ENCODE measurements at regions not wholly inside any gene's neighbourhood (a gene's known extent, or its start where the extent isn't known, plus 50 kb on each side); places are given as distances from the start of the nearest gene placed in this dataset.

- H3K27ac Mint-ChIP-seq, result no peak overlapping the region; the same call in 1 of the 2 replicates
- no peaks in the 10 kb centered on the region for H3K36me3 Mint-ChIP-seq (ENCODE audit: low read depth)
- no peaks in the 10 kb centered on the region for H3K9me3 Mint-ChIP-seq
- no peak overlapping the region for H3K4me3 Mint-ChIP-seq
- peaks cover 18% of the 10 kb centered on the region for H3K27me3 Mint-ChIP-seq (ENCODE audit: insufficient read depth)
- DNase-seq, result peak; percentile 64
- H3K4me1 Mint-ChIP-seq (ENCODE audit: low read depth), result peaks cover 46% of the 10 kb centered on the region
- no peak for TF ChIP-seq CTCF (IDR thresholded peaks at IDR 0.05)
Observed at GRCh38 chr17:13266606-13267005, 248.8 kb upstream of the ELAC2 start.

GRCh38 chr17:13265311-13265710, 247.5 kb upstream of the ELAC2 start:
- DNase-seq, result no peak
- H3K27ac Mint-ChIP-seq, result no peak overlapping the region
- H3K27me3 Mint-ChIP-seq (ENCODE audit: insufficient read depth), result peaks cover 19% of the 10 kb centered on the region
- no peak overlapping the region for H3K4me3 Mint-ChIP-seq
- TF ChIP-seq CTCF (IDR thresholded peaks at IDR 0.05), result no peak
- no peaks in the 10 kb centered on the region for H3K9me3 Mint-ChIP-seq
- H3K36me3 Mint-ChIP-seq (ENCODE audit: low read depth), result no peaks in the 10 kb centered on the region
- H3K4me1 Mint-ChIP-seq (ENCODE audit: low read depth), result peaks cover 46% of the 10 kb centered on the region

GRCh38 chr17:13263746-13264145, 245.9 kb upstream of the ELAC2 start:
- Mint-ChIP-seq H3K4me3 (no peak overlapping the region), H3K27me3 (ENCODE audit: insufficient read depth) (peaks cover 20% of the 10 kb centered on the region), H3K36me3 (ENCODE audit: low read depth) (no peaks in the 10 kb centered on the region), H3K27ac (no peak overlapping the region), H3K9me3 (no peaks in the 10 kb centered on the region), H3K4me1 (ENCODE audit: low read depth) (peaks cover 39% of the 10 kb centered on the region)
- no peak for TF ChIP-seq CTCF (IDR thresholded peaks at IDR 0.05)
- DNase-seq, result no peak

GRCh38 chr17:13256545-13256944, 238.7 kb upstream of the ELAC2 start:
- peaks cover 20% of the 10 kb centered on the region for H3K27me3 Mint-ChIP-seq (ENCODE audit: insufficient read depth)
- no peaks in the 10 kb centered on the region for H3K36me3 Mint-ChIP-seq (ENCODE audit: low read depth)
- H3K4me1 Mint-ChIP-seq (ENCODE audit: low read depth), result no peaks in the 10 kb centered on the region

GRCh38 chr17:13253733-13254410, 236.0 kb upstream of the ELAC2 start:
- no peaks in the 10 kb centered on the region for H3K9me3 Mint-ChIP-seq
- H3K27ac Mint-ChIP-seq, result no peak overlapping the region
- H3K27me3 Mint-ChIP-seq (ENCODE audit: insufficient read depth), result peaks cover 11% of the 10 kb centered on the region

More at GRCh38 chr17:13256545-13256944, 238.7 kb upstream of the ELAC2 start:
- H3K4me3 Mint-ChIP-seq, result no peak overlapping the region
- TF ChIP-seq CTCF (IDR thresholded peaks at IDR 0.05), result no peak
- no peaks in the 10 kb centered on the region for H3K9me3 Mint-ChIP-seq
- no peak for DNase-seq
- H3K27ac Mint-ChIP-seq, result no peak overlapping the region

More at GRCh38 chr17:13253733-13254410, 236.0 kb upstream of the ELAC2 start:
- Mint-ChIP-seq H3K36me3 (ENCODE audit: low read depth) (no peaks in the 10 kb centered on the region), H3K4me1 (ENCODE audit: low read depth) (no peaks in the 10 kb centered on the region), H3K4me3 (no peak overlapping the region)
- no peak for DNase-seq
- no peak for TF ChIP-seq CTCF (IDR thresholded peaks at IDR 0.05)
